ENCODE measurements at regions not wholly inside any gene's neighbourhood (a gene's known extent, or its start where the extent isn't known, plus 50 kb on each side); places are given as distances from the start of the nearest gene placed in this dataset.

- Histone ChIP-seq H4K8ac (ENCODE audit: low read depth in 2 of 2, low read length in 2 of 2) (no peak overlapping the region), H3K79me1 (ENCODE audit: low read depth in 1 of 2, low read length in 2 of 2) (no peaks in the 10 kb centered on the region), H2BK20ac (ENCODE audit: low read depth, low read length) (no peak overlapping the region), H3K27ac (ENCODE audit: insufficient read depth, low read length) (no peak overlapping the region), H2AK9ac (replicated peaks; ENCODE audit: low read depth, low read length, poor library complexity) (no peak overlapping the region), H3K23ac (ENCODE audit: low read depth, low read length) (no peak overlapping the region), H2AK5ac (ENCODE audit: low read depth, low read length) (no peak overlapping the region), H3K27me3 (ENCODE audit: control insufficient read depth, insufficient read depth, low read length) (no peaks in the 10 kb centered on the region), H3K18ac (ENCODE audit: low read depth, low read length) (no peak overlapping the region), H3K36me3 (ENCODE audit: control insufficient read depth, insufficient read depth, low read length) (no peaks in the 10 kb centered on the region), H3K4me3 (ENCODE audit: insufficient read depth, low read depth, low read length) (no peak overlapping the region), H4K20me1 (ENCODE audit: insufficient read depth, low read length) (no peaks in the 10 kb centered on the region), H4K5ac (ENCODE audit: low read depth, low read length) (no peak overlapping the region), H3K9me3 (ENCODE audit: control insufficient read depth, insufficient read depth, low read length) (peaks cover 9% of the 10 kb centered on the region), H3K9me1 (ENCODE audit: insufficient read depth, low read length) (no peaks in the 10 kb centered on the region), H3K9ac (ENCODE audit: low read depth, low read length) (no peak overlapping the region), H3K4me2 (ENCODE audit: low read depth, low read length) (no peak overlapping the region), H2BK15ac (ENCODE audit: low read depth, low read length) (no peak overlapping the region), H2BK5ac (ENCODE audit: low read depth, low read length, poor library complexity, severe bottlenecking) (no peak overlapping the region), H2AFZ (replicated peaks; ENCODE audit: low read length, poor library complexity) (no peak overlapping the region), H3K56ac (ENCODE audit: extremely low read depth, insufficient read depth, low read length) (no peak overlapping the region), H3K4me1 (ENCODE audit: control insufficient read depth, insufficient read depth, low read length) (no peaks in the 10 kb centered on the region), H3K14ac (replicated peaks; ENCODE audit: low read depth, low read length) (no peak overlapping the region), H4K91ac (ENCODE audit: insufficient read depth, low read depth, low read length) (no peak overlapping the region), H3K4ac (ENCODE audit: low read depth, low read length) (no peak overlapping the region), H2BK120ac (ENCODE audit: low read depth, low read length) (no peak overlapping the region)
- CTCF ChIA-PET: no interaction called here
- POLR2A ChIA-PET (ENCODE audit: unreplicated experiment): no interaction called here
- BruUV-seq (replicated peaks): no TSS peak
- TF ChIP-seq MAFK (IDR thresholded peaks at IDR 0.05; ENCODE audit: low read depth, low read length) (no peak), MXI1 (IDR thresholded peaks at IDR 0.05; ENCODE audit: borderline replicate concordance, low read depth, low read length) (no peak), POLR2A (IDR thresholded peaks at IDR 0.05; ENCODE audit: low read depth, low read length) (no peak), BHLHE40 (IDR thresholded peaks at IDR 0.05; ENCODE audit: low read depth, low read length) (no peak), RCOR1 (IDR thresholded peaks at IDR 0.05; ENCODE audit: insufficient replicate concordance, low read length) (no peak), CHD1 (IDR thresholded peaks at IDR 0.05; ENCODE audit: low read depth, low read length) (no peak), ELK1 (IDR thresholded peaks at IDR 0.05; ENCODE audit: borderline replicate concordance, low read depth, low read length) (no peak), RAD21 (IDR thresholded peaks at IDR 0.05; ENCODE audit: low read length) (no peak), CEBPB (IDR thresholded peaks at IDR 0.05; ENCODE audit: low read depth, low read length) (no peak)
- in situ Hi-C loops (cut with MboI; ENCODE audit: low sequenced_read_pairs) (no loop called here), dilution Hi-C loops (cut with HindIII; ENCODE audit: low sequenced_read_pairs, unreplicated experiment) (no loop called here), intact Hi-C loops (cut with micrococcal nuclease) (no loop called here)
- no CpG with 5 or more reads among the region's 2 CpGs for WGBS, 2 experiments (ENCODE audit: extremely low coverage in 2 of 2, insufficient read length in 1 of 2)
- ATAC-seq (ENCODE audit: low read depth) (no peak), DNase-seq (no peak)
These were observed 142.1 kb downstream of the C6orf118 start for GRCh38 chr6:165167311-165167710.

All from IMR-90 (cell line).